ENCODE measurements at regions not wholly inside any gene's neighbourhood (a gene's known extent, or its start where the extent isn't known, plus 50 kb on each side); places are given as distances from the start of the nearest gene placed in this dataset.

DNA sequence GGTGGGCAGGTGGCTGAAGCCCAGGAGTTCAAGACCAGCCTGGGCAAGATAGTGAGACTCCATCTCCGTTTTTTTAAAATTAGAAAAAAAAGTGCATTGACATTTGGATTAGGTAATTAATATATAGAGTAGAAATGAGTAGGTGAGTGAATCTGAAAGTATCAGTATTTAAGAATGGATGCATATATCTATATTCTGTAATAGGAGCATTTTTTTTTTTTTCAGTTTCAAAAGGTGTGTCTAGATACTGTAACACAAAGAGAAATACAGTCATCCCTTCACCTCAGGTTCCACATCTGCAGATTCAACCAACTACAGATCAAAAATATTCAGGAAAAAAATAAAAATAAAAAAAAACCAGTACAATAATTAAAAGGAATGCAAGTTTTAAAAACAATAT lies 50.8 kb downstream of the RBM27 start:
- in situ Hi-C loops (cut with HindIII; ENCODE audit: low sequenced_read_pairs): no loop called here

DNA sequence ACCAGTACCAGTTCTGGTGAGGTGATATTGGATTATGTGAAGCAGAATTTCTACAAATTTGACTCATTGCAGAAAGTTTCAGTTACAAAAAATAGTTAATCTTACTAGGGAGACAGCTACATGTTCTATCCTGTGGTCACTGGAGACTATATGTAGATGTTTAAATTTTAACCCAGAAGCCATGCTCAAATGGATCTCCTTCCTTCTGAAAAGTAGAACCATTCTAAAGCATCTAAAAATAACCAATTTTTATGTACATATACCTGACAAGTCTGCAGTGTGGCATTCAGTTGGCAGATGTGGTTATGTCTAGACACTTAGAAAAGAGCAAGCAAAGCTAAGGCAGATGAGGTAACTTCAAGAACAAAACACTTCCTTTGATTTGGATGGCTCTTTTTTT lies 65.5 kb upstream of the POU4F3 start:
- in situ Hi-C loops (cut with HindIII; ENCODE audit: low sequenced_read_pairs): no loop called here
- H3K4me3 ChIP-seq (ENCODE audit: low read depth, low read length): no peak overlapping the region
- no peak for DNase-seq (ENCODE audit: low read depth, low spot score)
- TF ChIP-seq CTCF (IDR thresholded peaks at IDR 0.05; ENCODE audit: low read depth, low read length): no peak

More for the DNA sequence above, 50.8 kb downstream of the RBM27 start:
- TF ChIP-seq CTCF (IDR thresholded peaks at IDR 0.05; ENCODE audit: low read depth, low read length): no peak
- no peak overlapping the region for H3K4me3 ChIP-seq (ENCODE audit: low read depth, low read length)
- DNase-seq (ENCODE audit: low read depth, low spot score): no peak

DNA sequence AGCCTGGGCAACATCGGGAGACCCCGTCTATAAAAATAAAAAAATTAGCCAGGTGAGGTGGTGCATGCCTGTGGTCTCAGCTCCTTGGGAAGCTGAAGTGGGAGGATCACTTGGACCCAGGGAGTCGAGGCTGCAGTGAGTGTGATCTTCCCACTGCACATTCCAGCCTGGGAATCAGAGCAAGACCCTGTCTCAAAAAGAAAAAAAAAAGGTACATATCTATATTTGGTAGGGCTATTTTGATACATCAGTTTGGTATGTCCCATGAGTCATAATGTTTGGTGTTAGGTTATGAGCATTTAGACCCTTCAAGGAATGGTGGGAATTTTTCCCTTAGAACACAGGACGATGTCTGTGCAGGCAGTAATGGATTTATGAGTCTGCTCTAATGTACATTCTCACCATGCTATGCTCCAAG lies 55.3 kb upstream of the POU4F3 start:
- no peak for TF ChIP-seq CTCF (IDR thresholded peaks at IDR 0.05; ENCODE audit: low read depth, low read length)
- no peak overlapping the region for H3K4me3 ChIP-seq (ENCODE audit: low read depth, low read length)
- in situ Hi-C loops (cut with HindIII; ENCODE audit: low sequenced_read_pairs): no loop called here
- DNase-seq (ENCODE audit: low read depth, low spot score): peak; percentile 91

DNA sequence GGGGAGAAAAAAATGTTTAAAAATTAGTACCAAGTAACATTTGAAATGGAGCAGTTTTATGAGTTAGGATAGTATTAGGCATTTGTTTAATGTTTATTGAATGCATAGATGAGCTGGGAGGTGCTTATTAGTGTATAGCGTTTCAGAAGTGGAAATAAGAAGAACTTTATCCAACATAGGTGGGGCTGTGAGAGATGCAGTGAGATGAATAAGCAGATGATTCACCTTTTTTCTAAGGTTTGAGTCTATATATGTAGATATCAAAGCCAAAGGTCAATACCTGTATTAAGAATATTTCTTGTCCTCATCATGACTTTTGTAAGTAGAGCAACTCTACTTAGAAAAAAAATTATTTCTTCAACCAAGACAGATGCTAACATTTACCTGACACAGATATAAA lies 54.6 kb upstream of the POU4F3 start:
- DNase-seq (ENCODE audit: low read depth, low spot score): no peak
- no peak overlapping the region for H3K4me3 ChIP-seq (ENCODE audit: low read depth, low read length)
- no peak for TF ChIP-seq CTCF (IDR thresholded peaks at IDR 0.05; ENCODE audit: low read depth, low read length)
- in situ Hi-C loops (cut with HindIII; ENCODE audit: low sequenced_read_pairs): no loop called here

Measured in astrocyte of the spinal cord (primary cell).